DMS 273 (cell line): ENCODE measurements at regions not wholly inside any gene's neighbourhood (a gene's known extent, or its start where the extent isn't known, plus 50 kb on each side); places are given as distances from the start of the nearest gene placed in this dataset.
A peak's percentile ranks its signal among the peaks of the same experiment; 100 is the strongest.
"Not testable (repeated sequence)": the region's sequence is repeated elsewhere in the genome, so short reads cannot be mapped to it uniquely, and the experiment has no call there.

Experiments used
- DNase-seq: peaks from one replicate; lab custom pipeline; 2025; ENCODE audit not compliant: unreplicated experiment; lab: John Stamatoyannopoulos, UW

DNA sequence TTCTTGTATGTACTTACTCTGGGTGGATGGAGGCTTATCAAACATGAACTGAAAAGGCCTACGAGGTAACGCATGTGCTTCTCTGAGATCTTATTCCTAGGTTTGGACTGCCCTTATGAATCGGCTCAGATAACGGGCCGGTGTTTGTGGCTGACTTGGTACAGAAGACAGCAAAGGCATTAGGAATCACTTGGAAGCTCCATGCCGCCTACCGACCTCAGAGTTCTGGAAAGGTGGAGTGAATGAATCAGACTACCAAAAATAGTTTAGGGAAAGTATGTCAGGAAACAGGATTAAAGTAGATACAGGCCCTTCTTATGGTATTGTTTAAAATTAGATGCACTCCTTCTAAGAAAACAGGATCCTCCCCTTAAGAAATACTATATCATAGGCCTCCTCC is 172.4 kb upstream of the PCDH9 start:
- DNase-seq, result no peak

DNA sequence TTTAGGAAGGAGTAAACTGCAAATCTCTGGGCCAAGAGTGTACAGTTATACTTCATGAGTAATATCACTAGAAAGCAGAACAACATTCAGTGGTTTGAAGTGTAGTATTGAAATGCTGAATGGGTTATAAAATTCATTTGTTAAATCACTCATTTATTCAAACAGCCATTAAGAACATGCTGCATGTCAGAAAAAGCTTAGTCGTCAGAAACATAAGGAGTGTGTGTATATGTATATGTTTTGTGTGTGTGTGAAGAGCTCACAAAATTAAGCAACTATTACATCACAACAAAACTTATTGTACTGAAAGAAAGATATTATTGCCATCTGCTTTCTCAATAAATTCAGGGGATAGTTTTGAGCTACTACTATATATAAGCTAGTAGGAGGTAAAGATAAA is 165.4 kb upstream of the PCDH9 start:
- no peak for DNase-seq

- DNase-seq, result no peak
Measured at GRCh38 chr13:67392014-67392413, 161.9 kb upstream of the PCDH9 start.

GRCh38 chr13:67390462-67391086 is 160.4 kb upstream of the PCDH9 start:
- no peak for DNase-seq

- no peak for DNase-seq
Measured at GRCh38 chr13:67389171-67389570, 159.0 kb upstream of the PCDH9 start.

- DNase-seq, result not testable (repeated sequence)
Measured at GRCh38 chr13:67383109-67383757, 153.1 kb upstream of the PCDH9 start.

- no peak for DNase-seq
Measured at GRCh38 chr13:67377919-67378318, 147.8 kb upstream of the PCDH9 start.

DNA sequence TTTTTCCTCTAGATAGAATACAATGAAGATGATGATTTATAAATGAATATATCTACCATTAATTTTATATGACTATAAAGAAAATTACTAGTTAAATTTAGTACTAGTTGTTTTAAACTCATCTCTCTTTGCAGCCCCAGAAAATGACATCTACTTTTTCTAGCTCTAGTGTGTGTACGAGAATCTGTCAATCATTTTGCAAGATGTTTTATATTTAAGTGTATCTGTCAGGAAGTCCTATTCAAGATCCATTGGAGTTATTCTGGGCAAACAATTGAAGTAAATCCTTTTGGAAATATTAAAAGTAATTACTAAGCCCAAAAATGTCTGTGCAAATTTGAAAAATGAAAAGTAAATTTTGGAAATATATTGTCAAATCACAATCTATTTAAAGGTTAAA is 144.3 kb upstream of the PCDH9 start:
- DNase-seq, result no peak

GRCh38 chr13:67372868-67373464 is 142.8 kb upstream of the PCDH9 start:
- DNase-seq, result no peak

DNA sequence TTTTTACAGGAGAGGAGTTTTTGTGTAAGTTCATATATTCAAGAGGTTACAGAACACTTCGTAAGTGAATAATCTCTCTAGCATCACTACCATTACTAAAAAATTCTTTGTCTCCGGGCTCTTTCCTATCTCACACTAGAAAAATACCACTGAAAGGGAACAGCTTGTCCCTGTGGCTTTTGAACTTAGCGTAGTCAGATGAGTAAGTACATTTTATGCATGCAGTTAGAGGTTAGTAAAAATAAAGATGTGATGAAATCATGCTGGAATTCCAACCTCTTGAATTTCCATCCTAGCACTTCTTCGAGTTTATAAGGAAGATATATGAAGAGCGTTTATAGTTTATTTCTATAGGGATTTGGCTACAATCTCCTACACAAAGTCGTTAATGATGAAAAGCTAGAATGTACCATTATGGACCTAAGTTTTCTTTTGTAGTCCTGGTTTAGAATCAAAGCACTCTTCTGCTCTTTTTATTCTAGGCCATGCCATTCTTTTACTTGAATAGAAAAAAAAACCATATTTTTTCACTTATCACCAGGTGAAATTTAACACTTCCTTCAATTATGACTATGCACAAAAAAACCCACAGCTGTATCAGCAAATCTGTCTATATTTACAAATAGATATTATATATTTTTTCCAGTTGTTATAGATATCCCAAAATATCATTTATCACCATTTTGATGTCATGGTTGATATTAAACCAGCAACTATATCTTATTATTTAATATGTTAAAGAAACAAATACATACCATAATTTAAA is 139.9 kb upstream of the PCDH9 start:
- DNase-seq, result no peak

GRCh38 chr13:67367399-67367798 is 137.3 kb upstream of the PCDH9 start:
- DNase-seq, result no peak

DNA sequence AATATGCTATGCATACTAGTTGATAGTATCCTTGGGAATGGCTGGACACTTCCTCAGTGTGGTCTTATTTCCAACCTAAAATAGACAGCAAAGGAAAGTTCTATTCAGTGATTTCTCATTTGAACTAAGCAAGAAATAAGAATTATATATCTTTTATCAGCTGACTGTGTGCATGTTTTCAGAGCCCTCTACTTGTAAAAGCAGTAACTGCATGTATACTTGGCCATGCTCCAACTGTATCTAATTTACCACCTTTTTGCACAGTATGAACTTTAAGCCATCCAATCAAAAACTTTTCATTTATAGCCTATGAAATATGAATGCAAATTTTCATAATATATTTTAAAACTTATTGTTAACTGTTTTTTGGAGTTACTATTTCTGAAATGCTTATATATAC is 136.4 kb upstream of the PCDH9 start:
- DNase-seq, result peak; percentile 52

DNA sequence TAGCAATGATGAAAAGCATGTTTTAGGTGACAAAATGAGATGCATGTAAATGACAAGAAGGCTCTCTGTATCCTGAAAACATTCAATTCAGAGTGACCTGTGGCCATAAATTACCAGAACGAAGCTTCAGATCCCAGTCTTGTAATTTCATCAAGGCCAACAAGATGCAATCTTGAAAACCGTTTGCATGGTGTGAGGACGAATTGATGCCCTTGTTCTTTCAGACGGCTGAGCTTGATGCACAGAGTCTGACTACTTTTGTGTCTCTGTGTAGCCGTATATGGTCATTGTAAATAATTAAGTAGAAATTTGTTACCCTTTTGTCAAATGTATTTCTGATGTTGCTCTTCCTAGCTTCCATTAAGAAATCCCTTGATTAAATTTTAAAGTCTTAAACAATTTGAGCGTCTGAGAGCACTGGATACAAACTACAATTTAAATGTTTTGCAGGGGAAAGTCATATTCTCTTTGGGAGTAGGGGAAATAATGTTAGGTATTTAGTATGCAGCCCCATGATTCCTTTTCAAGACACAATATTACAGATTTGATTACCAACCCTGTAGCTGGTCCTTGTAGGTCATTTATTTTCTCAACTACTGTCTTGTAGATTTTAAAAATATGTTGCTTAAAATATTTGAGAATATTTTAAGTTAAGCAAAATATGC is 125.8 kb upstream of the PCDH9 start:
- DNase-seq, result no peak

DNA sequence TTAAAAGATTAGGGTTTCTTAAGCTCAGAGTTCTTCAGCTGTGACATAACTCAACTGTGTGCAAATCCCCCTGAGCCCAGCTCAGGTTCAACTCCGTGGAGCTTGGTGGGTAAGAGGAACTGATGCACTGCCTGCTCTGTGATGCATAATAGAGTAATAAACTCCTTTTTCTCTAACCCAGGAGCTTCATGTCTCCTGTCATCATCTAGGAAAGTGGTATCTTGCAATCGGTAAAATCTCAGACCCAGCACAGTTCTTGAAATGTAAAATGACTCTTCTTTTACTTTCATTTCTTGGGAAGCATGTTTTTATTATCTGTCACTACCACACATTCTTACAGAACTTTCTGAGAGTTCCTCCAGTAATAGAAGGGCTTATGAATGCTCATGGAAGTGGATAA is 123.8 kb upstream of the PCDH9 start:
- DNase-seq, result no peak

DNA sequence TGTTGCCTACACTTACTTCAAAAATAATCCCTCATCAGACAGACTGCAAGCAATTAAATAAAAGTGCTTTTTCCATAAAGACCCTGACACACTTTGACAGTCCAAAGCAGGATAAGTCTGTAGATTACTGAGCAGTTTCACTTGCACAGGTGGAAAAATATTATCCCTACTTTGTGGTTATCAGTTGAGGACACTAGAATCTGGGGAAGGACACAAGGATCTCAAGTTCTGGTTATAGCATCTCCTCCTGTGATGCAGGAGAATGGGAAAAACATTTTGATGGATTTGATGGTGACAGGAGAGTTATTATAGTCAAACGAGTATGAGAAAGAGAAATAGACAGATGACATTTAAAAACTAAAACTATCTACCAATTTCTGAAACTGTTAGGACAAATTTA is 122.9 kb upstream of the PCDH9 start:
- DNase-seq, result no peak

GRCh38 chr13:67351909-67352308 is 121.8 kb upstream of the PCDH9 start:
- no peak for DNase-seq

DNA sequence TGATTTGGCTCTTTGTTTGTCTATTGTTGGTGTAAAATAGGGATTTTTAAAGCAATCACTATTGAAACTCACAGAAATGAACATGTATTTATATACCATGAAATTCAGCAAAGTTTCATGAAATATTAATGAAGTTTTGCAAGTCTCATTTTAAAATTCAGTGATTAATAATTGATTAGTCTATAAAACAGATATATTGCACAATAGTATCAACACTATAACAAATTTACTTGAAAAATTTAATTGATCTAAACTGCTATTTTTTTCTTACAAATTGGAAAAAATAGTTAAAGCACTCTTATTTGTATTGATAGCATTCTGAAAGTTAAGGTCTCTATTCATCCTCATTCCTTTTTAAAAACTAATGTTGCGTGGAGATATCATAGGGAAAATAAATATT is 121.0 kb upstream of the PCDH9 start:
- DNase-seq, result no peak

DNA sequence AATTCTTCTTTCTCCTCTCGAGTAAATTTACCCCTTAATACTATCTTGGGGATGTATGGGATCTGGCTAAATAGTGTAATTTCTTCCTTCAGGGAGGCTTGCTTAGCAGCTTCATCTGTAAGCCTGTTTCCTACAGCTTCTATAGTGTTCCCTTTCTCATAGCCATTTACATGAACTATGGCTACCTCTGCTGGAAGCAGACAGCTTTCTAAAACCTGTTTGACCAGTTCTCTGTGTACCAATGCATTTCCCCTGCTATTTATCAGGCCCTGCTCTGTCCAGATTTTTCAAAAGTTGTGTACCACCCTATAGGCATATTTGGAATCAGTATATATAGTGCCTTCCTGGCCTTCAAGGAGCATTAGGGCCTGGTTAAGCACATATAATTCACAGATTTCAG is 113.6 kb upstream of the PCDH9 start:
- DNase-seq, result no peak

- no peak for DNase-seq
Measured at GRCh38 chr13:67341406-67341805, 111.3 kb upstream of the PCDH9 start.

GRCh38 chr13:67330149-67330548 is 100.0 kb upstream of the PCDH9 start:
- no peak for DNase-seq

GRCh38 chr13:67328895-67329294 is 98.8 kb upstream of the PCDH9 start:
- DNase-seq, result no peak
